HG03520 (cell line): ENCODE measurements at regions not wholly inside any gene's neighbourhood (a gene's known extent, or its start where the extent isn't known, plus 50 kb on each side); places are given as distances from the start of the nearest gene placed in this dataset.

ENCODE experiments used
- ATAC-seq: cut with Tn5 transposase; IDR thresholded peaks from one replicate; pipeline ENCODE4 v1.9.1; 2021; ENCODE audit warnings: mild to moderate bottlenecking, moderate library complexity; ENCODE audit not compliant: unreplicated experiment

DNA sequence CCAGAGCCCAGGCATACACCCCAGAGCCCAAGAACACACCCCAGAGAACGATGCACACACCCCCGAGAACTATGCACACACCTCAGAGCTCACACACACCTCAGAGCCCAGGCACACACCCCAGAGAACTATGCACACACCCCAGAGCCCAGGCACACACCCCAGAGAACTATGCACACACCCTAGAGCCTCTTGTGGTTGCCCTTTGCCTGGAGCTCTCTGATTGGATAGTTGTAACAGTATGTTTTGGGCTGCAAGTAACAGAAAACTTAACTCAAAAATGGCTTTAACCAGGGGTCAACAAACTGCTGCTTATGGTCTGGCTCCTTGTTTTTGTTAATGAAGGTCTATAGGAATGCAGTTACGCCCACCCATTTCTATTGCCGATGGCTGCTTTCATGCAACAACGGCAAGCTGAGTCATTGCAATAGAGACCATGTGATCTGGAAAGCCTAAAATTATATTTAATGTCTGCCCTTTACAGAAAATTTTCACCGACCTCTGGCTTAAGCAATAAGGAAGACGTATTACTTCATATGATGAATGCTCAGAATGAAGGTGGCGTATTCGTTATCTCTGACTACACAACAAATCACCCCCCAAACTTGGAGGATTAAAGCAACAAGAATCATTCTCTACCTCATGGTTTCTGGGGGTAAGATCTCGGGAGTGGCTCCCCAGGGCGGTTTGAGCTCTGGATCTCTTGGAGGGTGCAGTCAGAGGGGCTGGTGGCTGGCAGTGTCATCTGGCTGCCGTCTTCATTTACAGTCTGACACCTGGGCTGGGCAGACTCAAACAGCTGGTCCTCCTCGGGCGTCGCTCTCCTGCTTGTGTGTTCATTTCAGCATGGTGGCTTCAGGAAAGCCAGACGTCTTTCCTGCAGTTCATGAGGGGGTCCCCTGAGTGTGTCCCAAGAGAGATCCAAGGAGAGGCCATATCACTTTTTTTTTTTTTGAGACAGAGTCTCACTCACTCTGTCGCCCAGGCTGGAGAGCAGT, 66.3 kb upstream of the NCOR2 start:
- no peak for ATAC-seq

DNA sequence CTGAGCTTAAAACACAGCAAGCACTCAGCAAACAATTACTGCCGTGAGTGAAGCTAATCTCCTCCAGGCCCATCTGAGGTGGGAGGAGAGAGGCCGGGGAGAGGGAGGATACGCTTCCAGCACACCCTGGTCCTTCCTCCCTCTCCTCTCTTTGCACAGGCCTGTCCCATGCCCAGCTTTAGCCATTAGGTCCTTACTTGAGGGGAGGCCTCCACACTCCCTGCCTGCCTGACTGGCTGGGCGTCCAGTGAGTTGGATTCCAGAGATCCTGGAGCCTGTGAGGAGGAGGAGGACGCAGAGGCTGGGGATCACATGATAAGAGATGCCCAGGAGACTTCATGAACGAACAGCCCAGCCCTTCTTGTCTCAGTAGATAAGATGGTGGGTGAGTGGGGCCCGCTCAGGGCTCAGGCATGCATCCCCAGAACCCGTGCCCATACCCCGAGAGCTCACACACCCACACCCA, 65.1 kb upstream of the NCOR2 start:
- no peak for ATAC-seq

DNA sequence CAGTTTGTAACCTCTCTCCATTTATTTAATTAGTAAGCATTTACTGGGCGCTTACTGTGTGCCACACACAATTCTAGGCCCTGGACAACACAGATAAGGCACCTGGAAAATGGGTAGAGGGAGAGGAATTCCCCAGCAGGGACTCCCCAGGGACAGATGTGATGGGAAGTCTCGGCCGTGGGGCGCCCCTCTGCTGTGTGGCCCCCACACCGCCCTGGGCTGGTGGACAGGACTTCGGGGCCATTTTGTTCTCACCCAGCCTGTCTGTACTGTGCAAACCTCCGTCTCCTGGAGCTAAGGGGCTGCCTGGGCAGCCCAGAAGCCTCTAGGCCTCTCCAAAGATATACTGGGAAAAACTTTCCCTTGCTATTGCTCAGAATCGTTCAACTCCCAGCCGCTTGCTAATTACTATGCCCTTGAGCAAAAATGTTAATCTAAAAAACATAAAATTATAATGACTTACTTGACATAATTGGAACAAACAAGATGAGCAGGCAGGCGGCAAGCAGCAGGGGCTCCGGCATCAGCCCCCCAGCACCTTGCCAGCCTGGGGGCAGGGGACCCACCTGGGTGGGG, 64.4 kb upstream of the NCOR2 start:
- no peak for ATAC-seq

DNA sequence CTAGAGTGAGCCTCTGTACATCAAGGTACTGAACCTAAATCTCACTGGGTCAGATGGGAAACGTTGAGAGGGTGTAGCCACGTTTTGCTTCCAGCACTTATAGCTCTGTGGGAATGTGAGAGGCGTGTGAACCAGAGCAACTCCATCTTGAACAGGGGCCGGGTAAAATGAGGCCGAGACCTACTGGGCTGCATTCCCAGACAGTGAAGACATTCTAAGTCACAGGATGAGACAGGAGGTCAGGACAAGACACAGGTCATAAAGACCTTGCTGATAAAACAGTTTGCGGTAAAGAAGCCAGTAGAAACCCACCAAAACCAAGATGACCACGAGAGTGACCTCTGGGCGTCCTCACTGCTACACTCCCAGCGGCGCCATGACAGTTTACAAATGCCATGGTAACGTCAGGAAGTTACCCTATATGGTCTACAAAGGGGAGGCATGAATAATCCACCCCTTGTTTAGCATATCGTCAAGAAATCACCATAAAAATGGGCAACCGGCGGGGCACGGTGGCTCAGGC, 63.4 kb upstream of the NCOR2 start:
- ATAC-seq: no peak

DNA sequence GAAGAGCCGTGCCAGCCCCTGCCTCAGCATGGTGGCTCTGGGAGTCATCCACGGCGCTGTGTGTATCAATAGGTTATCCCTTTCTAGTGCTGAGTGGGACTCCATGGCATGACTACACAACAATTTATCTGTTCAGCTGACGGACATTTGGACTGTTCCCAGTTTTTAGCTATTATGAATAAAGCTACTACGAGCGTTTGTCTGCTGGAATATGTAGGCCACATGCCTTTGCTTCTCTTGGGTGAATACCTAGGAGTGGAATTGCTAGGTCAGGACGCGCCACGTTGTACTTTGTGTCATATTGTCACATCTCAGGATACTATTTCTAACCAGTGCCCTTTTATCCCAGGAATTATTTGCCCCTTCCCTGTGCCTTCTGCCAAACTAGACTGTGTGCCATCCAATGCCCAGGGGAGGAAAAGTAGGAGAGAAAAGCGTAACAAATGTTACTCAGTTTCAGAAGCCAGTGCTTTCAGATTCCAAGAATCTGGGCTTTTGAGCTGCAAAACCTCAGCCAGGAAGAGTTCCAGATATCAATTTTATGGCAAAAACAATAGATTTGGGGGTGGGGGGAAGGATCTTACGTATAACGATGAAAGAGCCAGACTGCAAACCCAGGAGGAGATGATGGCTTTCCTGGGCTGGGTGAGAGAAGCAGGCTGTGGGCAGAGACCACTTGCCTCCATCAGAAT, 62.5 kb upstream of the NCOR2 start:
- ATAC-seq: no peak

DNA sequence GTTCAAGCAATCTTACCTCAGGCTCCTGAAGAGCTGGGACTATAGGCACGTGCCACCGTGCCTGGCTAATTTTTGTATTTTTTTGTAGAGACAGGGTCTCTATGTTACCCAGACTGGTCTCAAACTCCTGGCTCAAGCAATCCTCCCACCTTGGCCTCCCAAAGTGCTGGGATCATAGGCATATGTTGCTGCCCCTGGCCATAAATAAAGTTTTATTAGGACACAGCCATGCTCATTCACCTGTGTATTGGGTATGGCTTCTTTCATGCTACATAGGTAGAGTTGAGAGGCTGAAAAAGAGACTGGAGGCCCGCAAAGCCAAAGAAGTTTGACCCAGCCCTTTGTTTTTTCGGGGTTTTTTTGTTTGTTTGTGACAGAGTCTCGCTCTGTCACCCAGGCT, 61.7 kb upstream of the NCOR2 start:
- no peak for ATAC-seq

DNA sequence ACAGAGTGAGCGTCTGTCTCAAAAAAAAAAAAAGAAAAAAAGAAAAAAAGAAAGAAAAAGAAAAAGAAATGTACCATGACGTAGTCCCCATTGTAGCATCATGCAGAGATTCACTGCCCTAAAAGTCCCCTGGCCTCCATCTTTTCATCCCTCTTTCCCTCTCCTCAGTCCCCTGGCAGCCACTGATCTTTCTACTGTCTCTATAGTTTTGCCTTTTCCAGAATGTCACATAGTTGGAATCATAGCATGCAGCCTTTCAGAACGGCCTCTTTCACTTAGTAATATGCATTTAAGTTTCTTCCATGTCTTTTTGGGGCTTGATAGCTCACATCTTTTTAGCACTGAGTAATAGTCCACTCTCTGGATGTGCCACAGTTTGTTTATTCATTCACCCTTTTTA, 60.5 kb upstream of the NCOR2 start:
- no peak for ATAC-seq

DNA sequence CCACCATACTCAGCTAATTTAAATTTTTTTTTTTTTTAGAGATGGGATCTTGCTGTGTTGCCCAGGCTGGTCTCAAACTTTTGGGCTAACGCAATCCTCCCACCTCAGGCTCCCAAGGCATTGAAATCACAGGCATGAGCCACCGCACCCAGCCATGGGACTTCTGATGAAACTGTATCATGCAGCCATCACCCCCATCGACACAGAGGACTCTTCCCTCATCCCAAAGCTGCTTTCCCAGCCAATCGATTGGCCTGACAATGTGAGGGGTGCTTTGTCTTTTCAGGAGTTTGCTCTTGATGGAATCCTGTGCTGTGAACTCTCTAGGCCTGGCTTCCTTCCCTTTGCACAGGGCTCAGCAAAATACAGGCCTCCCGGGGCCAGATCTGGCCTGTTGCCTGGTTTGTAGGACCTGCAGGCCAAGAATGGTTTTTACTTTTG, 59.6 kb upstream of the NCOR2 start:
- no peak for ATAC-seq

DNA sequence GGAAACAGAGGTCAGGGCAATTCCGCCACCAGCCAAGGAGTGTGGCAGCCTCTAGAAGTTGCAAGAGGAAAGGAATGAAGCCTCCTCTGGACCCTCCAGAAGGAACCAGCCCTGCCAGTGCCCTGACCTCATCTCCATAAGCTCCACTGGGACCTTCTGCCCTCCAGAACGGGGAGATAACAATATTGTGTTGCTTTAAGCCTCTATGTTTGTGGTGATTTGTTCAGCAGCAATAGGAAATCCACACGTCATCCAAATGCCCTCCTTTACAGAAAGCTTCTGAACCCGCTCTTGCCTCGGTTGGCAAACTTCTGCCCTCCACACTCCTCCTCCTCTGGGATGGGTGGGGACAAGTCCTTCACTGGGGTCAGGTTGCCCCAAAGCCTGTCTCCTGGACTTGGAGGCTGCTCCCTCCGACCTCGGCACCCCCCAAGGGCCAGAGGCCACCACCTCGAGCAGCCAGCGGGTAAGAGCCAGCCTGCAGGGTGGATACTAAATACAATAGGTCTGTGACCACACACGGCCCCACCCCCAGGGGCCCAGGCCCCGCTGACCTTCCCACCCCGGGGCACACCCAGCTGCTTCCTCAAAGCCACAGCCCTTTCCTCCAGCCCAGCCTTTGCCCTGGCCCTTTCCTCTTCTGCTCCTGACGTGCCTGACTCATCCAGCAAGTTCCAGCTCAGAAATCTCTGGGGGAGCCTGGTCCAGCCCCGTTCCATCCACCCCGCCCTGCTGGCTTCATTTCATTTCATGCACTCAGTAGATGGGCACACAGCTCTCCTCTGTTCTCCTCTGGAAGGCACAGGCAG, 58.7 kb upstream of the NCOR2 start:
- ATAC-seq: no peak

DNA sequence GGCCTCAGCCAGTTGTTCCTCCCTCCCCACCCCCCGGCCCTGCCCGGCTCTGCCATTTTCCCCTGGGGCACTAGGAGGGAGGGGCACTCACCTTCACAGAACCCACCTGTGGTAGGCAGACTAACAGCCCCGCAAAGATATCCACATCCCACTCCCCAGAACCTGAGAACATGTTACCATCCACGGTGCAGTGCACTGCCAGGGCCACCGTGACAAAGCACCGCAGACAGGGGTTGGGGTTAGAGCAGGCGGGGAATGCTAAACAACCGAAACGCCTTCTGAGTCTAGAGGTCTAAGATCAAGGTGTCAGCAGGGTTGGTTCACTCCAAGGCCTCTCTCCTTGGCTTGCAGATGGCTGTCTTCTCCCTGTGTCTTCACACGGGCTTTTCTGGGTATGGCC, 57.4 kb upstream of the NCOR2 start:
- no peak for ATAC-seq

DNA sequence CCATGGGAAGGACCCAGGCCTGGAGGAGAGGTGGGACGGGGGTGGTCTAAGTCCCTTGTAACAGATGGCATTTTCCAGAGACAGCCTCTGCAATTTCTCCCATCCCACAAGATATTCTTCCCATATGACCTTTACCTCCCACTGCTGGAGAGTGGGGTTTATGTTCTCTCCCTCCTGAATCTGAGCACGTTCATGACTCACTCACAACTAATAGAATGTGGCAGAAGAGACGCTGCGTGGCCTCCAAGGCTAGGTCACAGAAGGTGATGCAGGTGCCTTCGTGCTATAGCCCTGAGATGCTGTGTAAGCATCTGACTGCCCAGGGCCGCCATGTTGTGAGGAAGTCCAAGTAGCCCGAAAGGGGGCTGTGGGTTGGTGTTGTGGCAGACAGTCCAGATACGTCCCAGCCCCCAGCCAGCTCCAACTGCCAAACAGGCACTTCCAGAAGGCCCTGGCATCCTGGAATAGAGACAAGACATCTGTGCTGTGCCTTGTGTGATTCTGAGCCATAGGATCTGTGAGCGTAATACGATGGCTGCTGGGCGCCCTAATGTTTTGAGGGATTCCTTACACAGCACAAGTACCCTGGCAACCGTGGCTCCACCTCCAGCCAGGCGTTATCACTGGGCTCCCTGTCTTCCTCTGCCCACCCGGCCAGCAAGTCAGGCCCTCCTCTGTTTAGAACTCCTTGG, 56.1 kb upstream of the NCOR2 start:
- no peak for ATAC-seq

DNA sequence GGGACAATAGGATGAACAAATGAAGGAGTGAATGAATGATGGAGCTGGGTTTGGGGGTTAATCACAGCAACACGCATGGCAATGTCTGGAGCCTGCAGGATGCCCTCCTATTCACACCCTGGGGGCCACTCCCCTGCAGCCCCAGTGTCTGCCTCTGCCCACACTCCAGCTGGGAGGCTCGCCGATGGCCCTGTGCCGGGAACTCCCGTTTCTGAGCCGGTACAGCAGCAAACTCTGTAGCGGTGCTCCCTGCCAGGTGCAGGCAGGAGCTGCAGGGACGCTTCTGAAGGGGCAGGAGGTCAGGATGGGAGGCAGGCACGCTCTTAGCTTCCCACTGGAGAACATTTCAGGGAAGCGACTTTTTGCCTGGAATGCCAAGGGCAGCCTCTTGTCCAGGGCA, 55.4 kb upstream of the NCOR2 start:
- ATAC-seq: no peak

DNA sequence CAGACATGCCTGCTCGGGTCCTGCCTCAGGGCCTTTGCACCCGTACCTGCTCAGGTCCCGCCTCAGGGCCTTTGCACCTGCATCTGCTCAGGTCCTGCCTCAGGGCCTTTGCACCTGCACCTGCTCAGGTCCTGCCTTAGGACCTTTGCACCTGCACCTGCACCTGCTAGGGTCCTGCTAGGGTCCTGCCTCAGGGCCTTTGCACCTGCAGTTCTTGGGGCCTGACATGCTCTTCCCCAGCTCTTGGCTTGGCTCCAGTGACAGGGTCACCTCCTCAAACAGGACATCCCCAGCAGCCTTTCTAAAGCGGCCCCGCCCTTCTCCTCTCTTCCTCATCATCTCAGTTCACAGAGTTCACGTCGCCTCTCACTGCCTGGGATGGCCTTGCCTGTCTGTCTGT, 54.9 kb upstream of the NCOR2 start:
- ATAC-seq: no peak

DNA sequence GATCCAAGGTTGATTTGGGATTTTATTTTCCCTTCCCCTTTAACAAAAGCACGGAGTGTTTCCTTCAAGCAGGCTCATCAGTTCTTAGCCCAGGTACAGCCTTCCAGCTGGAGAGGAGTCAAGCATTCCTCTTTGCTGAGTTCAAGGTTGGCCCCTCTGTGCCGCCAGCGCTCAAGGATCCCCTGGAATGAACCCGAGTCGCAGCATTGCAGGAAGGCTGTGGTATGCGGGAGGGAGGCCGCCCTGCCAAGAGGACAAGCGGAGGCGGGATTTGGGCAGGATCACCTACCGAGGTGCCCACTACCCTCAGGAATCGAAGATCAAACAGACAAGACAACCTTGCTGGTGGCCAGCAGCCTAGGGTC, 53.9 kb upstream of the NCOR2 start:
- no peak for ATAC-seq

DNA sequence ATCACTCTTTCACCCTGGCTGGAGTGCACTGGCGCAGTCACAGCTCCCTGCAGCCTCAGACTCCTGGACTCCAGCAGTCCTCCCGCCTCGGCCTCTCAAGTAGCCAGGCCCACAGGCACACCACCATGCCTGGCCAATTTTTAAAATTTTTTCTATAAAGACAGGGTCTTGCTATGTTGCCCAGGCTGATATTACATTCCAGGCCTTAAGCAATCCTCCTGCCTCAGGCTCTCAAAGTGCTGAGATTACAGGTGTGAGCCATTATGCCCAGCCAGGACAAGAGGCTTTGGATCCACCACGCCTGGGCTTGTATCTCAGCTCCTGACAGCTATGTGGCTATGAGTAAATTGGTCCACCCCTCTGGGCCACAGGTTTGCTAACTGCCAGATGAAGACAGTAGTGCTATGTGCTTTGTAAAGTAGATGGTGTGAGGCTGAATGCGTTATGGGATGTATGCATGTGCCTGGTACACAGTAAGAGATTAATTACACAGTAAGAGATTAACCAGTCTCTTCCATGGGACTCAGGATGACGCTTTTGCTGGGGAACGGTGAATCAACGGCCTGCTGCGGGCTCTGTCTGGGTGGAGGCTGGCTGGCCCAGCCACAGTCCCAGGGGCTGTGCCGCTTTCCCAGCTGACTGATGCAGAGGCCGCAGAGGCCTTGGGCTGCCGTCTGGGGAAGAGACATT, 53.3 kb upstream of the NCOR2 start:
- ATAC-seq: no peak

DNA sequence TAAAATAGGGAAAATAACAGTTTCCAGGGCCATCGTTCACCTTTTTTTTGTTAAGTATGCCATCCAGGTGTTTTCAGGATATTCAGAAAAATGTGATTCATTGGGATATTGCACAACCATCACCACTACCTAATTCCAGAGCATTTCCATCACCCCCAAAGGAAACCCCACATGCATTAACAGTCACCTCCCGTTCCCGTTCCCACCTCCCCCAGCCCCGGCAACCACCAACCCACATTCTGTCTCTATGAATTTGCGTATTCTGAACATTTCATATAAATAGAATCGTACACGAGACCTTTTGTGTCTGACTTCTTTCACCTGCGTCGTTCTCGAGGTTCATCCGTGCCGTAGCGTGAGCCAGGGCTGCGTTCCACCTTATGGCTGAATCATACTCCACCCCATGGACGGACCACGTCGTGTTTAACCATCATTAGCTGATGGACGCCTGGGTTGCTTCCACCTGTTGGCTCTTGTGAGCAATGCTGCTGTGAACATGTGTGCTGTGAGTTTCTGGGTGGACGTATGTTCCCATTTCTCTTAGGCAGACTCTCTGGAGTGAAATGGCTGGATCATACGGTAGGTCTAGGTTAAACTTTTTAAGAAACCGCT, 51.0 kb upstream of the NCOR2 start:
- ATAC-seq: no peak

DNA sequence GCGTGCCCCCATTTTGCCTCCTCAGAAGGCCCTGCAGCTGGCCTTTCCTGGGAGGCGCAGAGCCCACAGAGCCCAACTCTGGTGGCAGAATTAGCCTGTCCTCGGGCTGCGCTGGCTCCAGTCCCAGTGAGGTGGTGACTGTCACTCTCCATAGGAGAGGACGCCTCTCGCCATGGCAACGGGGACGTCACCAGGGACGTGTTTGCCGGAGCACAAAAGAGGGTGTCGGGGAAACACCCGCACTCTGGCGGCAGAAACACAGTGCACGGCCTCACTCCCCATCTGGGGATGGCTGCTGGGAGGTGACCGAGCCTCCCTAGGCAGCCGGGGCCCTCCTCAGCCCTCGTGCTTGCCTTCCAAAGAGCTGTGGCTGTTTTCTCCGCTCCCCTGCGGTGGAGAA, 50.2 kb upstream of the NCOR2 start:
- no peak for ATAC-seq
